Stomach (tissue), 8 donors: ENCODE measurements at regions not wholly inside any gene's neighbourhood (a gene's known extent, or its start where the extent isn't known, plus 50 kb on each side); places are given as distances from the start of the nearest gene placed in this dataset.

Source experiments
- DNase-seq, 2 donors: peaks; one replicate each; pipeline versions ENCODE4 v3.0.0 to v3.0.0-alpha.2; 2013 to 2019
- H3K27ac ChIP-seq, 5 donors: fragments of 200-600 bp in 4 of 5; sonication (generic) in 4 of 5; one replicate each; pipeline ENCODE4 v1.5.1; 2013 to 2019; ENCODE audit warnings: mild to moderate bottlenecking in 1 of 5, moderate library complexity in 1 of 5
- H3K27me3 ChIP-seq, 3 donors: fragments of 200-600 bp; sonication (generic); one replicate each; pipeline ENCODE4 v1.5.1; 2017 to 2019; ENCODE audit warnings: mixed run types in 1 of 3
- H3K36me3 ChIP-seq, 4 donors: fragments of 200-600 bp; sonication (generic); 1 replicate in 3 of 4; 2 replicates in 1 of 4; pipeline ENCODE4 v1.5.1; 2016 to 2019
- H3K4me1 ChIP-seq, 4 donors: fragments of 200-600 bp; sonication (generic); one replicate each; pipeline ENCODE4 v1.5.1; 2016 to 2019
- H3K4me3 ChIP-seq, 4 donors: fragments of 200-600 bp; sonication (generic) in 3 of 4; one replicate each; pipeline ENCODE4 v1.5.1; 2016 to 2019; ENCODE audit warnings: mild to moderate bottlenecking in 1 of 4
- H3K9me3 ChIP-seq, 4 donors: fragments of 200-600 bp; sonication (generic); one replicate each; pipeline ENCODE4 v1.5.1; 2016 to 2019
- EP300 ChIP-seq: sonication (generic); formaldehyde crosslinking; IDR thresholded peaks from one replicate; pipeline ENCODE4 v1.6.1; 2017; ENCODE audit warnings: antibody characterized with exemption
- POLR2A ChIP-seq, 4 donors: fragments of 450-650 bp; IDR thresholded peaks; one replicate each; pipeline ENCODE4 v1.6.1; 2016; ENCODE audit warnings: antibody characterized with exemption in 4 of 4, control low read depth in 2 of 4, mild to moderate bottlenecking in 1 of 4, moderate library complexity in 1 of 4
- POLR2AphosphoS5 ChIP-seq, 3 donors: sonication (generic); formaldehyde crosslinking; IDR thresholded peaks; one replicate each; pipeline ENCODE4 v1.6.1; 2016; ENCODE audit warnings: antibody characterized with exemption in 3 of 3
- WGBS, 5 donors: extraction: QIAGEN DNeasy Blood & Tissue Kit in 3 of 5; methylation state at CpG; one replicate each; pipeline versions ENCODE4 v1.1.5 to v1.1.7; 2013 to 2018; 5-methylcytosine and 5-hydroxymethylcytosine counted together
- intact Hi-C: fragments of 100-400 bp; cut with DNase I; formaldehyde crosslinking; loops from one replicate; pipeline ENCODE4 v1.15.1; 2023; ENCODE audit warnings: low total_unique reads
- TF ChIP-seq, protein P1 (sequence below), 7 experiments: fragments of 450-650 bp in 4 of 7; fragments of 200-600 bp in 3 of 7; sonication (generic) in 3 of 7; IDR thresholded peaks; one replicate each; pipeline ENCODE4 v1.5.1; 2016 to 2019; ENCODE audit warnings: antibody characterized with exemption in 7 of 7, control low read depth in 2 of 7, mild to moderate bottlenecking in 1 of 7
- donor health status: healthy with polysubstance abuse.
- donor health status: Bipolar disorder and iron deficiency.
- donor health status: healthy.

DNA sequence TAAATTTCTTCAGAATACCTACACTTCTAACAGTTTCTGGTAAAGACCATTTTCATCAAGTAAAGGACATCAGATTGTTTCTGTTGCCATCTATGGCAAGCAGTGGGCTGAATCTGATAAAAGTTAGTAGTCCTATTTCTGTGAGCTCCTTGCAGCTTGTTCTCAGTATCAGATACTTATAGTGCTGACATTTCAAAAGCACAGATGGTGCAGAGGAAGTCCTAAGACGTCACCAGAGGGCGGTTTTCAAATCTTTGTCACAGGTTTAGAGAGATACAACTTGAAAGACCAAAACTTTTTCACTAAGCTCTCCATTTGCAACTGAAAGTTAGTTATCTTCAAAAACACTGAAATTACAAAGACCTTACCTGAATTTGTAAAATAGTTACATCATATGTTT is 719.8 kb downstream of the SLITRK1 start:
- 31 to 48% (median 39%) methylated on average over 2 of the region's 2 CpGs for WGBS, 5 donors
- TF ChIP-seq, protein P1, sequence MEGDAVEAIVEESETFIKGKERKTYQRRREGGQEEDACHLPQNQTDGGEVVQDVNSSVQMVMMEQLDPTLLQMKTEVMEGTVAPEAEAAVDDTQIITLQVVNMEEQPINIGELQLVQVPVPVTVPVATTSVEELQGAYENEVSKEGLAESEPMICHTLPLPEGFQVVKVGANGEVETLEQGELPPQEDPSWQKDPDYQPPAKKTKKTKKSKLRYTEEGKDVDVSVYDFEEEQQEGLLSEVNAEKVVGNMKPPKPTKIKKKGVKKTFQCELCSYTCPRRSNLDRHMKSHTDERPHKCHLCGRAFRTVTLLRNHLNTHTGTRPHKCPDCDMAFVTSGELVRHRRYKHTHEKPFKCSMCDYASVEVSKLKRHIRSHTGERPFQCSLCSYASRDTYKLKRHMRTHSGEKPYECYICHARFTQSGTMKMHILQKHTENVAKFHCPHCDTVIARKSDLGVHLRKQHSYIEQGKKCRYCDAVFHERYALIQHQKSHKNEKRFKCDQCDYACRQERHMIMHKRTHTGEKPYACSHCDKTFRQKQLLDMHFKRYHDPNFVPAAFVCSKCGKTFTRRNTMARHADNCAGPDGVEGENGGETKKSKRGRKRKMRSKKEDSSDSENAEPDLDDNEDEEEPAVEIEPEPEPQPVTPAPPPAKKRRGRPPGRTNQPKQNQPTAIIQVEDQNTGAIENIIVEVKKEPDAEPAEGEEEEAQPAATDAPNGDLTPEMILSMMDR (IDR thresholded peaks at IDR 0.05), result no peak
- TF ChIP-seq EP300 (no peak), POLR2AphosphoS5 (IDR thresholded peaks at IDR 0.05) (no peak), POLR2A (IDR thresholded peaks at IDR 0.05) (no peak)
- intact Hi-C loops, result no loop called here

DNA sequence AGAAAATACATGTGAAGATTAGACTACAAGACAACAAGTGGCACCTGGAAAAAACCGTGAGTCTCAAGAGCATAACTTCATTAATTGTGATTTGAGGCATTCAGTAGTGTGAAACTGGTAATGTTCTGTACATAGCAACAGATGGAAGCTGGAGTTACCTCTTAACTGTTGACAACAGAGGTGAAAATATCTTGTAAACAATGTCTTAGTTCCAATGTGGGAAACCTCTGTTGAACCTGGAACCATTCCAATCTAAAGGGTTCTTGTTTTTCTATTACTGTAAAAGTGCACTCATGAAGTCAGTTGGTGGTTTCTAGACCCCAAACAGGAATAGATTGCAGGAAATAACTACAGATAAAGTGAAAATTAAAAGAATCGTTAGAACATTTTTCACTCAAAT is 728.4 kb downstream of the SLITRK1 start:
- H3K4me3 ChIP-seq, result no peak overlapping the region
- H3K36me3 ChIP-seq, result no peaks in the 10 kb centered on the region
- H3K9me3 ChIP-seq, result no peaks in the 10 kb centered on the region
- intact Hi-C loops, result no loop called here
- TF ChIP-seq, protein P1 (IDR thresholded peaks at IDR 0.05), result no peak
- TF ChIP-seq EP300 (no peak), POLR2AphosphoS5 (IDR thresholded peaks at IDR 0.05) (no peak), POLR2A (IDR thresholded peaks at IDR 0.05) (no peak)
- DNase-seq, result peak in 1 of 2 donors; percentile 32
- no peaks in the 10 kb centered on the region for H3K4me1 ChIP-seq
- WGBS, 5 donors, result 45 to 54% (median 52%) methylated on average over 2 of the region's 2 CpGs
- no peak overlapping the region for H3K27ac ChIP-seq
- H3K27me3 ChIP-seq, result no peaks in the 10 kb centered on the region

More for the DNA sequence above, 719.8 kb downstream of the SLITRK1 start:
- peaks cover 0 to 5% (median 2%) of the 10 kb centered on the region in 4 donors for H3K9me3 ChIP-seq
- H3K4me1 ChIP-seq, result no peaks in the 10 kb centered on the region
- no peaks in the 10 kb centered on the region for H3K36me3 ChIP-seq
- H3K4me3 ChIP-seq, result no peak overlapping the region
- no peak for DNase-seq
- no peaks in the 10 kb centered on the region for H3K27me3 ChIP-seq
- H3K27ac ChIP-seq, result no peak overlapping the region

DNA sequence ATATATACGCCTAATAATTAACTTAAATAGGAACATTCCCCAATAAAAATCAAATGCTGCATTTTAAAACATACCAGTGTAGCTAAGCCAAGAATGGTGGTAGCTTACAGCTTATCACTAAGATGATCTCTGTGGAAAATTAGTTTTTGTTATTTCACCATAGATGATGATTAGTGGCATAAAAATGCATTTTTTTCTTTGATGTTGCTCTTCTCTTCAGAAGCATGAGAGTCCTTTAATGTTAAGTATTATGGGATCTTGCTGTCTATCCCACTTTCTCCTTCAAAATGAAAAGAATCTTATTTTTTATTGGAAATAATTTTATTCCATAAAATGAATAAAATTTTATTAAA is 731.0 kb downstream of the SLITRK1 start:
- no peaks in the 10 kb centered on the region for H3K9me3 ChIP-seq
- TF ChIP-seq POLR2AphosphoS5 (IDR thresholded peaks at IDR 0.05), result no peak
- TF ChIP-seq, protein P1 (IDR thresholded peaks at IDR 0.05), result no peak
- TF ChIP-seq EP300, result no peak
- no peak for TF ChIP-seq POLR2A (IDR thresholded peaks at IDR 0.05)
- WGBS, 5 donors, result 84 to 95% (median 94%) methylated on average over 1 of the region's 1 CpG
- no peaks in the 10 kb centered on the region for H3K36me3 ChIP-seq
- H3K4me1 ChIP-seq, result no peaks in the 10 kb centered on the region
- H3K4me3 ChIP-seq, result no peak overlapping the region
- H3K27me3 ChIP-seq, result no peaks in the 10 kb centered on the region
- intact Hi-C loops, result no loop called here
- DNase-seq, result no peak
- no peak overlapping the region for H3K27ac ChIP-seq

DNA sequence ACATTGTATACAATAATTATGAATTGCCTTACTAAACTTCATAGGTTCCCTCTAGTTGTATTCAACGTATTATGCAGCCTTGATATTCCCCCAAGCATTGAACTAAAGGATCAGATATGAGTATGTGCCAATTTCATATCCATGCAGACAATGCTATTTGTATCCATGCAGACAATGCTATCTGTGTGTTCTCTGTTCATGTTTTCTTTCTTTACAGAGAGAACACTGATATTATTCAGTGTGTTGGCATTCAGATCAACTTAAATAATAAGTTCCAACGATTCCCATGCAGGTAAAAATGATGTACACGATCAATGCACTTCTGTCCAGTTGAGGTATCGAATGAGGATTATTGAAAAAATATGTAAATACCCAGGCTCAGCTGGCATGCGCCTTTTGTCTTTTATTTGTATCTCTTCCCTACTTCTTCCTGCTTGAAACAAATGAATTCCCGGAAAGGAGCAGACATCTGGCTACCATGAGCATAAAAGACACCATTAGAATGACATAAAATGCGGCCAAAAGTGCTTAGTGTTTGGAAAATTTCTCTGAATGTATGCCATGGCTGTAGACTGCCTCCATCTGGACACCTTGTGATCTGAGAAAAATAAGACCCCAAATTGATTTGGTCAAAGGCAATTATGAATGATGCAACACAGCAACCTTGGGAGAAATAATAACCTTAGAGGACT is 731.5 kb downstream of the SLITRK1 start:
- Histone ChIP-seq H3K36me3 (no peaks in the 10 kb centered on the region), H3K4me1 (no peaks in the 10 kb centered on the region), H3K9me3 (no peaks in the 10 kb centered on the region), H3K4me3 (no peak overlapping the region), H3K27me3 (no peaks in the 10 kb centered on the region), H3K27ac (no peak overlapping the region)
- DNase-seq, result no peak
- TF ChIP-seq POLR2A (IDR thresholded peaks at IDR 0.05) (no peak), POLR2AphosphoS5 (IDR thresholded peaks at IDR 0.05) (no peak), EP300 (no peak)
- TF ChIP-seq, protein P1 (IDR thresholded peaks at IDR 0.05), result no peak
- intact Hi-C loops, result no loop called here
- WGBS, 5 donors, result 76 to 81% (median 78%) methylated on average over 7 of the region's 7 CpGs
